ENCODE measurements at regions not wholly inside any gene's neighbourhood (a gene's known extent, or its start where the extent isn't known, plus 50 kb on each side); places are given as distances from the start of the nearest gene placed in this dataset.

DNA sequence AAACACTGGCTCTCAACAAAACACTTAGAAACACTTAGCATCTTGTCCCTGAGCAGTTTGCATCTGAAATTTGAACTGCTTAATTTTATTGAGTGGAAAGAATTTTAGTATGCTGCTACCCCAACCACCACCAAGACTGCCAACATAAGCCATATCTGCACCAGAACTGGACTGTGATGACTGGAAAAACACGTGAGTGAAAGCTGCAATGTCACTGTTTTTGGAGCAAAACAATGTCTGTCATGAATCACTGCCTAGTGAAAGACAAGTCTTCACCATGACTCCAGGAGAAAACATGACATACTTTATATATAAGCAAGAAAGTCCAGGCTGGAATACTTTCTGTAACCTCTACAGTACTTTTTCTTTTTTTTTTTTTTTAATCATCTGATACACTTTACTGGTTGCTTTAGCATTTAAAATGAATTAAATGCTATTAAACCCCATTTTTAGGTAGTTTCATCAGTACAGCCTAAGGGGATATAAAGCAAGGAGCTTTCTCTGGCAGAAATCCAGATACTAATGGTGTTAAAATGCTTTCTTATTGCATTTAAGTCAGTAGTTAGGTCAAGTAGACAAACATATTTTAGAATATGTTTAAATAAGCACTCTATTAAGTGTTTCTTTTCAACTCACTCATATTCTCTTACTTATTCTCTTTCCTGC, 2129.4 kb upstream of the PIK3C3 start:
- TF ChIP-seq, protein P1, sequence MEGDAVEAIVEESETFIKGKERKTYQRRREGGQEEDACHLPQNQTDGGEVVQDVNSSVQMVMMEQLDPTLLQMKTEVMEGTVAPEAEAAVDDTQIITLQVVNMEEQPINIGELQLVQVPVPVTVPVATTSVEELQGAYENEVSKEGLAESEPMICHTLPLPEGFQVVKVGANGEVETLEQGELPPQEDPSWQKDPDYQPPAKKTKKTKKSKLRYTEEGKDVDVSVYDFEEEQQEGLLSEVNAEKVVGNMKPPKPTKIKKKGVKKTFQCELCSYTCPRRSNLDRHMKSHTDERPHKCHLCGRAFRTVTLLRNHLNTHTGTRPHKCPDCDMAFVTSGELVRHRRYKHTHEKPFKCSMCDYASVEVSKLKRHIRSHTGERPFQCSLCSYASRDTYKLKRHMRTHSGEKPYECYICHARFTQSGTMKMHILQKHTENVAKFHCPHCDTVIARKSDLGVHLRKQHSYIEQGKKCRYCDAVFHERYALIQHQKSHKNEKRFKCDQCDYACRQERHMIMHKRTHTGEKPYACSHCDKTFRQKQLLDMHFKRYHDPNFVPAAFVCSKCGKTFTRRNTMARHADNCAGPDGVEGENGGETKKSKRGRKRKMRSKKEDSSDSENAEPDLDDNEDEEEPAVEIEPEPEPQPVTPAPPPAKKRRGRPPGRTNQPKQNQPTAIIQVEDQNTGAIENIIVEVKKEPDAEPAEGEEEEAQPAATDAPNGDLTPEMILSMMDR (conservative IDR thresholded peaks at IDR 0.05; ENCODE audit: low read length), result no peak
- no peak for TF ChIP-seq EZH2phosphoT487 (IDR thresholded peaks at IDR 0.05; ENCODE audit: borderline replicate concordance, low read depth, low read length)
